Activated effector memory CD4-positive, alpha-beta T cell treated with anti-CD3 and anti-CD28 coated beads, Interleukin-2, amount 50 U/mL, for 16 hours (primary cell): ENCODE measurements at regions not wholly inside any gene's neighbourhood (a gene's known extent, or its start where the extent isn't known, plus 50 kb on each side); places are given as distances from the start of the nearest gene placed in this dataset.
"Not testable (repeated sequence)": the region's sequence is repeated elsewhere in the genome, so short reads cannot be mapped to it uniquely, and the experiment has no call there.

ENCODE experiments used
- DNase-seq: peaks from one replicate; pipeline ENCODE4 v3.0.0-alpha.2; 2020

DNA sequence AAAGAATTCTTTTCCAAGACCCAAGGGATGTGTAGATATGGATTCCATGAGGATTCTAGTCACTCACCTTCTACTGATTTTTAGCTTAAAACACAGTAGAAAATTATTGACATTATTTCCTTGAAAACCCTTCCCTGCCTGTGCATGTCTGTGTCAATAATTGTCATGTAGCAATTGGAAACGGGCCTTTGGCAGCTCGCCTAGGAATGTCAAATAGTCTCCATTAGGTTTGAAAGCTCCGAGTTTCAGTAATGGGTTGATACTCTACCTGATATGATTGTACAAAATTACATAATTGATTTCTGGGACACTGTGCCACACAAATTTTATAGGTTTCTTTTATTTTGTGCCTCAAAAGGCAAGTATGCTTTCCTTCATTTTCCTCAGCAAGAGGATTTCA is 515.2 kb upstream of the ARID1B start:
- DNase-seq, result no peak

DNA sequence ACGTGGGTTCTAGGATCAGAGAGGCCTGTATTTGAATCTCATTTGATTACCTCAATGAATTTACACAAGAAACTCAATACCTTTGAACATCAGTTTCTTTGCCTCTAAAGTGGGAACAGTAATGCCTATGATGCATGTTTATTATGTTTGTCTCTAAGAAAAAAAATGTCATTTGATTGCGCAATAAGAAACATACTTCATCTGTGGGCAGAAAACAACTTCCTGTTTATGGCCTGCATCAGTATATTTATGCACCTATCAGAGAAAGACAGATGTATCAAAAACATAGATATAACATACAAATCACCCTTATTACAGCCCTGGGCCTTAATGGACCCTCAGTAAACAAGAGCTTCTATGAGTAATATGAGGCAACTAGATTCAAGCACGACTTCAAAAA is 516.4 kb upstream of the ARID1B start:
- DNase-seq, result no peak

DNA sequence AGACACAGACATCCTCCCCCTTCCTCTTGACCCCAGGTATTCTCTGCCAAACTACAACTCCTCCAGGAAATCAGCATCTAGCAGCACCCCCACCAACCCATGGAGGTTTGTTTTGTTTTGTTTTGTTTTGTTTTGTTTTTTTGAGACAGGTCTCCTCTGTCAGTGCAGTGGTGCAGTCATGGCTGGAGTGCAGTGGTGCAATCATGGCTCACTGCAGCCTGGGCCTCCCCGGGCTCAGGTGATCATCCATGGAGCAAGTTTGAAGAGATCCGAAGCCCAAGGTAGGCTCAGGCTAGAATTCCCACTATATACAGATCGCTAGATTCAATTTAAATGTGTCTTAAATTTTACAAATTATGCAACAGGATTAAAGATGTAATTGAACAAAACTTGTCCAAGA is 518.2 kb upstream of the ARID1B start:
- no peak for DNase-seq

DNA sequence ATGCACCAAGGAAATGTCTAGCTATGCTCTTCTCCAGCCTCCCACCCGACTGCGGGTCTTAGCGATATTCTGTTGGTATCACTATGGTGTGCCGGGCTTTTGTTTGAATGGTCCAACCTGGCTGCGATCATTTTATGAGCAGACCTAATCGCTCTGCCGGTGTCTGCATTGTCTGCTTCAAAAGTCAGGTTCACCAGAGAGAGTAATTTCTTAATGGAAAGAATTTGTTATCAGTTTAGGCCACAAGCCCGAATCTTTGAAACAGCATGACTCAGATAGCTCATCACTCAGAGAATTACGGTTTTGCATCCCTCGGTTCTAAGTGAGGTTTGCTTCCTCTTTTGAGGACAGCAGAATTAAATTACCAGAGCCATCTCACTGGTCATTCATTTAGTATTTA is 521.0 kb upstream of the ARID1B start:
- DNase-seq, result no peak

DNA sequence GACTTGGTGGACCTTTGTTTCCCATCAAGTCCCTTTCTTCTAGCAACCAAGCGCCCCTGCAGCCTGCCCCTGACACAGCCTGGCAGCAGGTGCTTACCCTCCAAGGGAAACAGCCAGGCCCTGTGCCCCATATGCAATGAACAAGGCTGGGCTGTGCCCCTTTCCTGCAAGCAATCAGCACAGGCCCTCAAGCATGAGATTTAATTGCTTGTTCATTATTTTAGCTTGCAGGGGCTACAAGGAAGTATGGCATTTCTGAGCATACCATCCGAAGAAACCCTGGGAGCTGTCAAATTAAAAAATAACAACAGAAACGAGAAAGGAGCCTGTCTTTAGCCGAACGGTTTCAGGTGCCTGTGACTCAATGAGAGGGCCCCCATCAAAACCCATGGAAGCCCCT is 522.9 kb upstream of the ARID1B start:
- DNase-seq, result no peak

DNA sequence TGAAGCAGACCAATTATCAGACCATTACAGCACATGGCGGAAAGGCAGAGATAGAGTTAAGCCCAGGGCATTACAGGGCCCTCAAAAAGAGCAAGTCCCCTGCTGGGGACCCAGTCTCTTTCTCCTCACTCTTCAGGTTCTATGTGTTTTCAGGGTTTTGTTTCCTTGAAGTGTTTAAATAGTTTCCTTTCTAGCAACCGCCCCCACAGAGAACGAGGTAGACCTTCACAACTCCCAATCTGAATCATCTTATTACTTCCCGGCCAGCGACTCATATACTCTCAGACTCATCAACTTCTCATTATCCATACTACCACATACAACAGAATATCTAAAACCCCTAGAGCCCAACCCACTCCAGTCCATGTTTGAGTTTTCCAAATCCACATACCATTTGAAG is 526.6 kb upstream of the ARID1B start:
- DNase-seq, result no peak

DNA sequence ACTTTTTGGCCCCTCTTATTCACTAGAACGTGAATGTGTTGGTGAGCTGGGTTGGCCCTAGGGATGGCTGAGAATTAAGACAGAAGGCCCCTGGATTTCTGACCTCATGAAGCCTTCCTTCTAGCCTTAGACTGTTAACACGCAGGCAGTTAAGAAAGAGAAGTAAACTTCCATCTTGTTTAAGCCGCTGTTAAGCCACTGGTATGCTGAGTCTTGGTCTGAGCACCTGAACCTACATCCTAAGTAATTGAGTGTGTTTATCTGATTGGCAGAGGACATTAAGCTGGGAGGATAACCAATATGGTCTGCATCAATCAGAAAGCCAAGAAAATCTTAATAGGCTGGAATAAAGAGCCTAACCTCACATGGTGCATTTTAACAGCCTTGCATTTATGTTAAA is 535.0 kb upstream of the ARID1B start:
- no peak for DNase-seq

DNA sequence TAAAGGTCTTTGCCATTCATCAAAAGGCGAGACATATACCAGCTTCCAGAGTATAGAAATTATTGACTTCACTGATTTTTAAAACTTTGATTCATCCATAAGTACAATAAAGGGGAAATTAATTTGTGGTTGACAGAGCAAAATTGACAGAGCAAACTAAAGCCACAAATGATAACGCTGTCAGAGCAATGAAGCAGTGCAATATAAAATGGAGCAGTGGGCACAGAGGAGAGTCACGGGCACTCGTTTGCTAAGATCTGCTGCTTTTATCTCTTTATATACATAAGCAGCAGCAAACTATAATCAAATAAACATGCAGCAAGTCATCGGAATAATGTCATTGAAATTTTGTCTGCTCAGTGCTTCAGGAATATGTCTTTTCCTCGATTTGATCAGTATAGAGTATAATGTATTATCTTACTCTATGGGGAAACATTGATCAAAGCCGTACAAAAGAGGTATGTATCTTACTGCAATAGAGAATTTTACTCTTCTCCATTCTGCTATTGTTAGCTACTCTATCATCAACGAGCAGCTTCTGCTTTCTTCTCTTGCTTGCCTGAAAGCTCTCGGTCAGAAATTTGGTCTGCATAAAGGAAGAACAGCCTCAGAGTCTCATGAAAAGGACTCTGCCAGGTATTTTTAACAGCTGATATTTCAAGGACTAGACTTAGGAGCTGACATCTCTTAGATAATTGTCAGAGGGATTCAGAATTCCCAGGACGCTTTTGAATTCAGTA is 546.0 kb upstream of the ARID1B start:
- DNase-seq, result no peak

DNA sequence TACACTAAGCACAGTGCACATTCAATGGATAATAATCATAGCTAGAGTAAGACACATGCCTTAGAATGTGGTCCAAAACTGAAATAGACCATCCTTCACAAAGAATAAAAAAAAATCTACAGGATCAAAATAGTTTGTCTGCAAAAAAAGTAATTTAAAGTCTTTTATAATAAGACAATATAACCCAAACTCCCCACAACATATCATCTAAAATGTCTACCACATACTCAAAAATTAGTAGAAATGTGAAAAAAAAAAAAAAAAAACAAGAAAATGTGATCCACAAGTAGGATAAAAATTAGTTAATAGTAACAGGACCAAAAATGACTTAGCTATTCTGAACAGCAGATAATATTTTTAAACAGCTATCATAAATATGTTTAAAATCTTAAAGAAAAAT is 557.2 kb upstream of the ARID1B start:
- no peak for DNase-seq

DNA sequence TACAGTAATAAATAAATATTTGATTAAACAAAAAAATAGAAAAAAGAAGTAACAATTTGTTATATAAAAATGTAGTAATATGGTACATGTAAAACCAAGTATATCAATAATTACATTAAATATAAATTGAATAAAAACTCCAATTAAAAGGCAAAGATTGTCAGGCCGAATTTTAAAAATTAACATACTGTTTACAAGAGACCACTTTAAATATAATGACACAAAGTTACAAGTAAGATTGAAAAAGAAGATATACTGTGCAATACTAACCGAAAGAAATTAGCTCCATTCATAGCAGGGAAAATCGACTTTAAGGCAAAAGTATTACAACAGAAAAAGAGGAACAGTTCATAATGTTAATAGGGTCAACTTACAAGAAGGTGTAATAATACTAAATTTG is 571.5 kb upstream of the ARID1B start:
- no peak for DNase-seq

DNA sequence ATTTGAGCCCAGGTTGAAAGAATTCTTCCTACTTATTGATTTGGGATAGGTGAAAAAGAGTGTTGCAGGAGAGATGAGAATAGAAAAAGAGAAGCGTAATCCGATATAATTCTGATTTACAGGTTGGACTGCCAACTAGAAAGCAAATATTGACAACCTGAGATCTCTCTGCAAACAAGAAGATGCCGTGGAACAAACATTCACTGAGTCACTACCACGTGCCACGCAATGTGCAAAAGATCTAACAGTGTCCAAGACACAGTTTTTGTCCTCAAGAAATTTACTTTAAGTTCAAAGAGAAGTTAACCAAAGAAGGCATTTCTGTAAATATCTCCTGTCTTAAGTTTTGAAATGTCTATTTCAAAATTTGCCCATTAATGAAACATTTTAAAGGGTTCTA is 578.0 kb upstream of the ARID1B start:
- DNase-seq, result no peak

DNA sequence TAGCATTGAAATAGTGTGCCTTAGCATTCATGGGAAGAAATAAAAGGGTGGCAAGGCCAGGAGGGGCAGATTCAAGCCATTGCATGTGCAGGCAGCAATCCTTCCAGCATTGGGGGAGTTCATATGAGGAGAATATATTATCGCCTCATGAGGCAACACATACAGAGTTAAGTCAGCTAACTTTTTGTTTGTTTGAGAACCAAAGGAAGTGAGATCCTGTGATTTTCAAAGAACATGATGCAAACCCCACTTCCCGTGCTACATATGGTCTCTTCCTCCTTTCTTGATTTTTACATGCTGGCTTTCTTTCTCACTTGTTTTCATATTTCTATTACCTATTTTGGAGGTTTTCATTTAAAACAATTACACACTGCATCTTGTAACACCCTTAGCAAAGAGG is 579.7 kb upstream of the ARID1B start:
- no peak for DNase-seq

DNA sequence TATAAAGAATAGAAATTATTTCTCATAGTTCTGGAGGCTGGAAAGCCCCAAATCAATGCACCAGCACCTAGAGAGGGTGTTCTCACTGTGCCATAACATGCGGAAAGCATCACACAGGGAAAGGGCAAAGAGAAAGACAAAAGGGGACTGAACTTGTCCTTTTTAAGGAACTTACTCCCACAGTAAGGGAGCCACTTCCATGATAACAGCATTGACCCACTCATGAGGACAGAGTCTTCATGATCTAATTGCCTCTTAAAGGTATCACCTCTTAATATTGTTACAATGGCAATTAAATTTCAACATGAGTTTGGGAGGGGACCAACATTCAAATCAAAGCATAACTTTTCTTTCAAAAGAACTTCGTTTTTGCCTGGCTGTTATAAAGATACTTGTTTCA is 582.2 kb upstream of the ARID1B start:
- no peak for DNase-seq

DNA sequence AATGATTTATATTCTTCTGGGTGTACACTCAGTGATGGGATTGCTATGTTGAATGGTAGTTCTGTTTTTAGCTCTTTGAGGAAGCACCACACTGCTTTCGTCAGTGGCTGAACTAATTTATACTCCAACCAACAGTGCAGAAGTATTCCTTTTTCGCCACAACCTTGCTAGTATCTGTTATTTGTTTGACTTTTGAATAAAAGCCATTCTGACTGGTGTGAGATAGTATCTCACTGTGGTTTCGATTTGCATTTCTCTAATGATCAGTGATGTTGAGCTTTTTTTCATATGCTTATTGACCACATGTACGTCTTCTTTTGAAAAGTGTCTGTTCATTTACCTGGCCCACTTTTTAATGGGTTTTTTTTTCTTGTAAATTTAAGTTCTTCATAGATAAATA is 583.8 kb upstream of the ARID1B start:
- no peak for DNase-seq

DNA sequence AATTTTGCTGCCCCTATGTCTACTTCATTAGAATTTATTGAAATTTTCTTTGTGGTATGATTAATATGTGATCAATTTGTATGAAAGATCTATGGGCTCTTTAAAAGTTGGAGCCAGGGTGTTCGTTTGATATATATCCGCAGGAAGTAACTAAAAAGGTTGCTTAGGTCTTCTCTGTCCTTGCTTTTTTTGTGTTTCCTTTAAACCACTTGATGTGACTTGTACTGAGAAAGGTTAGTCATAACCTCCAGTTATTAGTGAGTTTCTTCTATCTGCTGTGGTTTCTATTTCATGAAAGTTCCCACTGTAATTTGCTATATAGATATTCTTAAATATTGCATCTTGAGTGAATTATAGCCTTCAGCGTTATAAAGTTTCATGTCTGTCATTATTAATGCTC is 585.3 kb upstream of the ARID1B start:
- DNase-seq, result no peak

DNA sequence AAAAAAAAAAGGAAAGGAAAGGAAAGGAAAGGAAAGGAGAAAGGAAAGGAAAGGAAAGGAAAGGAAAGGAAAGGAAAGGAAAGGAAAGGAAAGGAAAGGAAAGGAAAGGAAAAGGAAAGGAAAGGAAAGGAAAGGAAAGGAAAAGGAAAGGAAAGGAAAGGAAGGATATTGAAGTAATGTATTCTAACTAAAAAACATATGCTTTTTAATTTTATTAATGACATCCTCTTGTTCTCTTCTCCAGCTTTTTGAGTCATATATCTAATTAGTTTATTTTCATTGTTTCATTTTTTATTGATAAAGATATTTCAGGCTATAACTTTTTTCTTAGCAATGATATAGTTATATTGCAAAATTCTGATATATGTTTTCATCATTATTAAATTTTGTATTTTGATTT is 585.8 kb upstream of the ARID1B start:
- DNase-seq, result not testable (repeated sequence)

DNA sequence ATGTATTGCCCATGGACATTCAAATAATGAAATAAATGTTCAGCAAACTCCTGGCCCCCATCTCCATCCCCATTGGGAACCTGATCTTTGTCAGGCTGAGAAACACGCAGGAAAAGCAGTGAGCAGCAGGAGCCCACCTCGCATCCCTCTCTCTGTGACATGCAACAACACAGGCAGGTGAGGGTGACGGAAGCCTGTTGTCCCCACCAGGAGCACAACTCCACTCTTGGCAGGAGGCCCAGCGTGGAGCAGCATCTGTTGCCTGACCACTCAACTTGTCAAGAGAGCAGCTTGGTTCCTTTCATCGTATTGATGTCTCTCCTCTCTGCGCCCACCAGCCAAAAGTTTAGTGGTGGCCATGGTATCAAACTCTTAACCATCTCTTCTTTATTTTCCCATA is 586.9 kb upstream of the ARID1B start:
- no peak for DNase-seq

DNA sequence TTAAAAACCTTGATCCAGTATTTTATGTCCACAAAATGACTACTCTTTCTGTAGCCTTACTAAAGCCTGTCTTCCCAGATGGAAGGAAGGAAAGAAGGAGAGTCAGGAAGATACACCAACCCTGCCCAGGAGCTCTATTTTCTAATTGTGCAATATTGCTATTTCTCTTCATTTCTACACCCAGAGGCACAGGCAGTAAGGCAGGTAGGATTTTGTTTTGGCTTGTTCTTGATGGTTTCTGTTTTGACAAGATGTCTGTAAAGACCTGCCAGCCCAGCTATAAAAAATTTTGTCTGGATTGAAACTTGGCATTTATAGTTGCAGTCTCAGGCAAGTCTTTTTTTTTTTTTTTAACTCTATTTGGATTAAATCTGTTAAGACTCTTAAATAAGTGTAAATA is 587.5 kb upstream of the ARID1B start:
- no peak for DNase-seq

DNA sequence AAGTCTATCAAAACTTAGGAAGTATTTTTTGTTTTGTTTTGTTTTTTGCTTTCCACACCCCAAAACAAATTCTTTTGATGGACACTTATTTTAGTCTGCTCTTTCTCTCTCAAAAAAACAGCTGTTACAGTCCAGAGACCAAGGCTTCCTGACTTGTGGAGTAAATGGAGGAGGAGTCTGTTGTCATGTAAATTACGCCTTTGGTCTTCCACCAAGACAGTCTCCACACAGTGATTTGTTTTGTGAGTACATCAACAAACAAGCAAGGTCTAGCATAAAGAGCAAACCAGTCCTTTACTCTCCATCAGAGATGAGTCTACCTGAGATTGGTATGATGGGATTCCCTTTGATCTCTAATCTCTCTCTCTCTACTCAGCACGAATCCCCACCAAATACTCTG is 588.0 kb upstream of the ARID1B start:
- DNase-seq, result no peak

DNA sequence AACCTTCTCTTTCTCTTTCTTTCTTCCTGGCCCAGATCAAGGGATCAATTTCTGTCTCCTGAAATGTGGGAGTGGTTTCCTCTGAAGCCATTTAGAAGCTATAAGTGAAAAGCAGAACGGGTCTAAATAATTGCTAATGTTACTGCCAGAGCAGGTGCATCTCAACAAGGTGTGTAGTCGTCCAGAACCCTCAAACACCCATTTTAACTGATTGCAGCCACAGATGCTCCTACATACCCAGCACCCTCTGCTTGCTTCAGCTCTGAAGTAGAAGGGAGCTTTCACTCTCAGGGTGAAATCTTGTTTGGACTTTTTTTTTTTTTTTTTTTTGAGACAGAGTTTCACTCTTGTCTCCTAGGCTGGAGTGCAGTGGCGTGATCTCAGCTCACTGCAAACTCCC is 592.1 kb upstream of the ARID1B start:
- DNase-seq, result no peak

DNA sequence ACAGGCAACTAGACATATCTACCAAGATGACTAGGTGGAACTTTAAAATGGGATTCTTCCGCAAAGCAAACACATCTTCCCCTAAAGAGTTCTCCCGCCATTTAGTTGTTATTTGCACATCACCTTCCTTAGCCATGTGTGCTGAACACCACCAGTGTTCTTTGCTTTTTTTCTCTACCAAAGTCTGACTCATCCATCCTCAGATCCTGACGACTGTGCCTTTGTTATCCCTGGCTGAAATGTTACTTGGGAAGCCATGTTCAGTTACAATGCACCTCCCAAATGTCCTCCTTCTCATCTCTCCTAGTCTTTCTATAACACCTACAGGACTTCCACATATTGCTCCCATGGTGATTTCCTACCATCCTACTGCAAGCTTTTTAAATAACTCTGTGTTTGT is 593.5 kb upstream of the ARID1B start:
- DNase-seq, result no peak

DNA sequence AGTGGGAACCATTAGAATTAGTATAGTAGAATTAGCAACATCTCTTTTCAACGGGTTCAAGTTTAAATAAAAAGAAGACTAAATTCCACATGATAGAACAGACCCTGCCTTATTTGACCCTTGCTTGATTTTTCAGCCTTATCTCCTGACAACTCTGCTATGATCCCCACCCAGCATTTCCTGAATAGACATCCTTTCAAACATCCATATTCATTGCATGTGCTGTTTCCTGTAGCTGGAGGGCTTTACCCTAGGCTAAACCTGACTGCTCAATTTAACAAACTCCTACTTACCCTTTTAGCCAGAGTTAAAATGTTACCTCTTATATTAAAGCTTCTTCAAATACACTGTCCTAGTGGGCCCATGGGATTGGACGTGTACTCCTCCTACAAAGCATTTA is 594.8 kb upstream of the ARID1B start:
- DNase-seq, result no peak

DNA sequence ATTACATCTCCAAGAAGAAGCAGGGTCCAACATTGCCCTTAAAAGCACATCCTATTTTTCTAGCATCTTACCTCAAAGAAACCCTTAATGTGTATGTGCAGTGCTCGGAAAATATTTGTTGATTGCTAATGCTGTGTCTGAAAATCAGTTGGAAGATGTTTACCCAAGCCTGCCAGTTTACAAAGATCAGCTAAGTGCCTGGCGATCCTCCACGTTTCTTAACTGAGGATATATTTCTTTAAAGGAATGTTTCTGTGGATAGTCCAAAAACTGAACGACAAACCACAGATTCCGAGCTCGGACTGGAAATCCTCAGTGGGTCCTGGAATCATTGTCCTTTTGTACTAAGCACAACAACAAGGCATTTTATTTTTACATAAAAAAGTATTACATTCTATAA is 595.7 kb upstream of the ARID1B start:
- DNase-seq, result no peak

DNA sequence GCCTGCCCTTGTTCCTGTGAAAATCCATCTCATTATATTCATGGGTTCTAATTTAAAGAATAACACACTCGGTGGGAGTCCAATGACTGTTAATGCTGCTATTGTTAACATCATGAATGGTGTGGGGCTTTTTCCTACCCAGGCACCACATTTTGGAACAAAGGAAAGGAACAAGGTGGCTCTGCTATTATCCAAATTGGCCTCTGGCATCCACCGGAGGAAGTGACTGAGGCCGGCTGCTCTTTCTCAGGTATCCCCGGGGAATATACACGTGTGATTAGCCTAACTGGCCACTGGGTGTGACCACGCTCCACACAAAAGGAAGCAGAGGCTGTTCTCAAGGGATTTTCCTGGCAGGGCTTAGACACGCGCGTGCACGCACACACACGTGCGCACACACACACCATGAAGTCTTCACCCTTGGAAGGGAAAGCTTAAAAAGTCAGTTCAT is 601.2 kb upstream of the ARID1B start:
- no peak for DNase-seq

DNA sequence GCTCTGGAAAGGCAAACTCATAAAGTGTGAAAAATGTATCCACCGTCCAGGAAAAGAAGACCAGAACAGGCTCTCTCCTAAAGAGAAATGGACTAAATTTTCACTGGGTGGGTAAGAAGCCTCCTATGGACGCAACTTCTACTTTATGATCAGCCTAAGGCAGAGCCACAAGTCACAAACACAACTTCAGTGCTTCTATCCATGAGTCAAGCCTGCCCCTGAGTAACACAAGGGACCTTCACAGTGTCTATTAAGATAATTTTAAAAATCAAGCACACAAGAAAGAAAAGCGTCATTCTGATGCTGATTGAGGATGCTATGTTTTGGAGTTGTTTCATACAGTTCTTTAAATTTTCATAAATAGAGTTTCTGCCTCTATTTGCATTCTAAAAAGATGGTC is 601.7 kb upstream of the ARID1B start:
- no peak for DNase-seq
